H9 (cell line): ENCODE measurements at regions not wholly inside any gene's neighbourhood (a gene's known extent, or its start where the extent isn't known, plus 50 kb on each side); places are given as distances from the start of the nearest gene placed in this dataset.

Source experiments
- DNase-seq: peaks from one replicate; pipeline ENCODE4 v3.0.0-alpha.2; 2017
- H2AFZ ChIP-seq: one replicate; pipeline ENCODE4 v1.6.1; 2013; ENCODE audit warnings: mild to moderate bottlenecking, low read length, control low read depth, moderate library complexity
- H2AK5ac ChIP-seq: 2 replicates; pipeline ENCODE4 v1.6.1; 2013; ENCODE audit warnings: low read length, control low read depth, mixed read lengths; ENCODE audit not compliant: insufficient read length
- H2BK120ac ChIP-seq: one replicate; pipeline ENCODE4 v1.6.1; 2013; ENCODE audit warnings: low read depth, mild to moderate bottlenecking, low read length, control low read depth, inconsistent platforms; ENCODE audit not compliant: poor library complexity, severe bottlenecking
- H2BK12ac ChIP-seq: 2 replicates; pipeline ENCODE4 v1.6.1; 2013; ENCODE audit warnings: low read length, control low read depth, mixed read lengths, low read depth; ENCODE audit not compliant: insufficient read length
- H2BK15ac ChIP-seq: 2 replicates; pipeline ENCODE4 v1.6.1; 2013; ENCODE audit warnings: low read depth, low read length, control low read depth
- H2BK20ac ChIP-seq: one replicate; pipeline ENCODE4 v1.6.1; 2013; ENCODE audit warnings: low read depth, mild to moderate bottlenecking, low read length, control low read depth, inconsistent platforms; ENCODE audit not compliant: poor library complexity, severe bottlenecking
- H2BK5ac ChIP-seq: 2 replicates; pipeline ENCODE4 v1.6.1; 2013; ENCODE audit warnings: low read length, control low read depth, mixed read lengths; ENCODE audit not compliant: insufficient read length
- H3K14ac ChIP-seq: 2 replicates; pipeline ENCODE4 v1.6.1; 2013; ENCODE audit warnings: low read length, control low read depth; ENCODE audit not compliant: insufficient read depth
- H3K18ac ChIP-seq: 2 replicates; pipeline ENCODE4 v1.6.1; 2013; ENCODE audit warnings: low read depth, mild to moderate bottlenecking, mixed read lengths, low read length, control low read depth; ENCODE audit not compliant: insufficient read length
- H3K23ac ChIP-seq: 2 replicates; pipeline ENCODE4 v1.6.1; 2013; ENCODE audit warnings: low read length, control low read depth, mixed read lengths, low read depth; ENCODE audit not compliant: insufficient read length
- H3K23me2 ChIP-seq: 2 replicates; pipeline ENCODE4 v1.6.1; 2013; ENCODE audit warnings: low read depth, mild to moderate bottlenecking, mixed read lengths, low read length, control low read depth; ENCODE audit not compliant: insufficient read length, poor library complexity, severe bottlenecking
- H3K27ac ChIP-seq: 2 replicates; pipeline ENCODE4 v1.5.1; 2013; ENCODE audit warnings: low read length, control low read depth, mixed read lengths, low read depth; ENCODE audit not compliant: insufficient read length
- H3K27me3 ChIP-seq: 2 replicates; pipeline ENCODE4 v1.6.1; 2013; ENCODE audit warnings: low read length, control low read depth, inconsistent platforms; ENCODE audit not compliant: insufficient read depth
- H3K4ac ChIP-seq: 2 replicates; pipeline ENCODE4 v1.6.1; 2013; ENCODE audit warnings: low read depth, mild to moderate bottlenecking, control low read depth, inconsistent platforms, low read length, moderate library complexity
- H3K4me1 ChIP-seq: 2 replicates; pipeline ENCODE4 v1.6.1; 2013; ENCODE audit warnings: low read length, control low read depth, inconsistent platforms; ENCODE audit not compliant: insufficient read depth
- H3K4me2 ChIP-seq: 2 replicates; pipeline ENCODE4 v1.6.1; 2013; ENCODE audit warnings: low read length, control low read depth, mixed read lengths; ENCODE audit not compliant: insufficient read length, insufficient read depth
- H3K56ac ChIP-seq: 2 replicates; pipeline ENCODE4 v1.6.1; 2013; ENCODE audit warnings: low read depth, mild to moderate bottlenecking, mixed read lengths, low read length, control low read depth; ENCODE audit not compliant: insufficient read length
- H3K79me1 ChIP-seq: 2 replicates; pipeline ENCODE4 v1.6.1; 2013; ENCODE audit warnings: low read depth, mild to moderate bottlenecking, moderate library complexity, low read length, control low read depth, inconsistent platforms; ENCODE audit not compliant: insufficient read depth, poor library complexity, severe bottlenecking
- H3K79me2 ChIP-seq: 2 replicates; pipeline ENCODE4 v1.6.1; 2013; ENCODE audit warnings: low read length, control low read depth, inconsistent platforms; ENCODE audit not compliant: insufficient read depth
- H3K9ac ChIP-seq: 2 replicates; pipeline ENCODE4 v1.6.1; 2013; ENCODE audit warnings: low read length, control low read depth, mixed read lengths; ENCODE audit not compliant: insufficient read length; ENCODE audit errors: extremely low read depth
- H3K9me3 ChIP-seq: one replicate; pipeline ENCODE4 v1.6.1; 2013; ENCODE audit warnings: low read depth, low read length, inconsistent platforms; ENCODE audit not compliant: control insufficient read depth
- H3T11ph ChIP-seq: one replicate; pipeline ENCODE4 v1.6.1; 2013; ENCODE audit warnings: mild to moderate bottlenecking, low read length, control low read depth, inconsistent platforms
- H4K20me1 ChIP-seq: one replicate; pipeline ENCODE4 v1.6.1; 2013; ENCODE audit not compliant: control insufficient read depth, insufficient read length, insufficient read depth
- H4K5ac ChIP-seq: 2 replicates; pipeline ENCODE4 v1.6.1; 2013; ENCODE audit warnings: low read depth, mild to moderate bottlenecking, mixed read lengths, low read length, control low read depth; ENCODE audit not compliant: insufficient read length
- H4K8ac ChIP-seq: replicated peaks from 2 replicates; pipeline ENCODE4 v1.6.1; 2013; ENCODE audit warnings: low read length, control low read depth, mixed read lengths, low read depth; ENCODE audit not compliant: insufficient read length
- H4K91ac ChIP-seq: 2 replicates; pipeline ENCODE4 v1.6.1; 2013; ENCODE audit warnings: low read depth, mild to moderate bottlenecking, moderate library complexity, mixed read lengths, low read length, control low read depth; ENCODE audit not compliant: insufficient read length
- H3K27ac Mint-ChIP-seq, 3 experiments: 2 replicates in 2 of 3; 3 replicates in 1 of 3; pipeline ENCODE4 v1.8.0; 2020 to 2021; ENCODE audit warnings: mixed read lengths in 3 of 3, mild to moderate bottlenecking in 1 of 3, moderate library complexity in 1 of 3
- H3K27me3 Mint-ChIP-seq: 2 replicates; pipeline ENCODE4 v1.8.0; 2021; ENCODE audit warnings: low read depth, mild to moderate bottlenecking, moderate library complexity, mixed read lengths
- H3K36me3 Mint-ChIP-seq, 3 experiments: 2 replicates in 2 of 3; 3 replicates in 1 of 3; pipeline ENCODE4 v1.8.0; 2020 to 2021; ENCODE audit warnings: low read depth in 3 of 3, mixed read lengths in 3 of 3; ENCODE audit not compliant: insufficient read depth in 1 of 3
- H3K4me1 Mint-ChIP-seq, 2 experiments: 2 replicates each; pipeline ENCODE4 v1.8.0; 2020; ENCODE audit warnings: mixed read lengths in 2 of 2
- H3K4me3 Mint-ChIP-seq, 2 experiments: 2 replicates in 1 of 2; 3 replicates in 1 of 2; pipeline ENCODE4 v1.8.0; 2020 to 2021; ENCODE audit warnings: mild to moderate bottlenecking in 2 of 2, mixed read lengths in 2 of 2, moderate library complexity in 1 of 2
- H3K9me3 Mint-ChIP-seq, 2 experiments: 2 replicates in 1 of 2; 3 replicates in 1 of 2; pipeline ENCODE4 v1.8.0; 2020; ENCODE audit warnings: mild to moderate bottlenecking in 2 of 2, mixed read lengths in 2 of 2, moderate library complexity in 1 of 2
- CTCF ChIP-seq: fragments of 200-600 bp; sonication (generic); conservative IDR thresholded peaks from 3 replicates; pipeline ENCODE4 v1.8.0; 2021; ENCODE audit warnings: antibody characterized with exemption, mild to moderate bottlenecking
- WGBS: extraction: QIAGEN DNeasy Blood & Tissue Kit; methylation state at CpG from one replicate; pipeline ENCODE4 v1.1.7; 2013; ENCODE audit warnings: missing lambda C conversion rate, low lambda C conversion rate, mixed read lengths; ENCODE audit not compliant: insufficient read length; ENCODE audit errors: extremely low coverage; 5-methylcytosine and 5-hydroxymethylcytosine counted together

DNA sequence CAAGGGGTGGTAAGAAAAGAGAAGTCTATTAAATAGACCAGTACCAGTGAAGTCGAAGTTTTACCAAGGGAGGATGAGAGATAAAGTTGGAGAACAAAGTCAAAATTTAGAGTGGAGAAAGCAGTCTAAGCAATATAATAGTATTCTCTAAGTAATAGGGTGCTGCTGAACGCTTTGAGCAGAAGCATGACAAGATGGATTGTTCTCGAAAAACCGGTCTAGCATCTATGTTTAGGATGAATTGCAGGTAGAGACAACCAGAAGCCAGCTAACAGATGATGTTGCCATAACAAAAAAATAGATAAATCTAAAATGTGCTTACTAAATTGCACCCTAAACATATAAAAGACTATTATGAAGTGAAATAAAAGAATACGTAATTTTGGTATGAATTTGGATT lies 237.0 kb downstream of the PRELID2 start:
- Histone ChIP-seq H2AFZ (no peak overlapping the region), H3K14ac (no peak overlapping the region), H3K4me1 (no peaks in the 10 kb centered on the region), H3K56ac (no peak overlapping the region), H2BK15ac (no peak overlapping the region), H2BK5ac (no peak overlapping the region), H3K27me3 (no peaks in the 10 kb centered on the region), H3K18ac (no peak overlapping the region), H2BK12ac (no peak overlapping the region), H3K23me2 (no peaks in the 10 kb centered on the region), H4K91ac (no peak overlapping the region), H3K4ac (no peak overlapping the region), H3K27ac (no peak overlapping the region), H4K20me1 (no peaks in the 10 kb centered on the region), H3K79me2 (no peaks in the 10 kb centered on the region), H3K79me1 (no peaks in the 10 kb centered on the region), H4K8ac (no peak overlapping the region), H2AK5ac (no peak overlapping the region), H2BK20ac (no peak overlapping the region), H3K9ac (no peak overlapping the region), H3T11ph (no peak overlapping the region), H3K9me3 (no peaks in the 10 kb centered on the region), H4K5ac (no peak overlapping the region), H3K23ac (no peak overlapping the region), H2BK120ac (no peak overlapping the region), H3K4me2 (no peak overlapping the region)
- no peak overlapping the region for H3K27ac Mint-ChIP-seq
- no peak overlapping the region for H3K4me3 Mint-ChIP-seq
- no peaks in the 10 kb centered on the region for H3K4me1 Mint-ChIP-seq
- no peaks in the 10 kb centered on the region for H3K36me3 Mint-ChIP-seq
- TF ChIP-seq CTCF = no peak
- DNase-seq = no peak
- no peaks in the 10 kb centered on the region for H3K27me3 Mint-ChIP-seq
- no CpG with 5 or more reads among the region's 5 CpGs for WGBS
- H3K9me3 Mint-ChIP-seq = no peaks in the 10 kb centered on the region
